Panc1 (cell line): ENCODE measurements at regions not wholly inside any gene's neighbourhood (a gene's known extent, or its start where the extent isn't known, plus 50 kb on each side); places are given as distances from the start of the nearest gene placed in this dataset.

ENCODE experiments used
- ATAC-seq: fragments of 200-7000 bp; cut with Tn5 transposase; 2 replicates; pipeline ENCODE4 v1.9.1; 2020; ENCODE audit warnings: mild to moderate bottlenecking, moderate library complexity
- BruUV-seq: library from RNA; stranded (reverse); fragments of 400-500 nt; replicated peaks from 2 replicates; lab custom pipeline; 2021; lab: Mats Ljungman, UMichigan
- CTCF ChIA-PET: fragments of 300-600 bp; sonication (Branson Sonifier 250); formaldehyde crosslinking; loops from one replicate; lab custom pipeline; 2022; ENCODE audit warnings: antibody characterized with exemption; lab: Charles Lee
- POLR2A ChIA-PET: fragments of 300-600 bp; sonication (Branson Sonifier 250); formaldehyde crosslinking; loops from one replicate; lab custom pipeline; 2022; ENCODE audit warnings: antibody characterized with exemption; lab: Charles Lee
- DNase-seq: peaks from one replicate; pipeline ENCODE4 v3.0.0-alpha.2; 2010; ENCODE audit warnings: low read depth, low spot score
- H3K27ac ChIP-seq: 2 replicates; pipeline ENCODE4 v1.5.1; 2011; ENCODE audit warnings: mild to moderate bottlenecking, low read length, inconsistent platforms
- H3K27me3 ChIP-seq: fragments of 200-500 bp; sonication (Bioruptor generic); 2 replicates; pipeline ENCODE4 v1.6.0; 2014; ENCODE audit warnings: low read length, inconsistent platforms; ENCODE audit not compliant: control insufficient read depth, insufficient read depth
- H3K36me3 ChIP-seq: fragments of 200-500 bp; sonication (Bioruptor generic); 2 replicates; pipeline ENCODE4 v1.5.1; 2014; ENCODE audit warnings: inconsistent platforms, mild to moderate bottlenecking, low read length, moderate library complexity; ENCODE audit not compliant: control insufficient read depth, insufficient read depth
- H3K4me1 ChIP-seq: 2 replicates; pipeline ENCODE4 v1.5.1; 2011; ENCODE audit warnings: inconsistent platforms, mild to moderate bottlenecking, low read length, moderate library complexity; ENCODE audit not compliant: control insufficient read depth, insufficient read depth
- H3K4me3 ChIP-seq, 2 experiments: 2 replicates each; pipeline ENCODE4 v1.5.1; 2011 to 2012; ENCODE audit warnings: low read depth in 2 of 2, low read length in 2 of 2, mild to moderate bottlenecking in 2 of 2, inconsistent platforms in 1 of 2, moderate library complexity in 1 of 2
- H3K9me3 ChIP-seq: fragments of 200-500 bp; sonication (Bioruptor generic); 2 replicates; pipeline ENCODE4 v1.5.1; 2014; ENCODE audit warnings: low read depth, mild to moderate bottlenecking, inconsistent platforms, low read length, moderate library complexity; ENCODE audit not compliant: control insufficient read depth, insufficient read depth
- CTCF ChIP-seq: fragments of 450-650 bp; IDR thresholded peaks from 2 replicates; pipeline ENCODE4 v1.5.1; 2017; ENCODE audit warnings: mild to moderate bottlenecking
- POLR2AphosphoS5 ChIP-seq: IDR thresholded peaks from 2 replicates; pipeline ENCODE4 v1.6.1; 2012; ENCODE audit warnings: mild to moderate bottlenecking, low read depth, low read length, moderate library complexity
- REST ChIP-seq, 2 experiments: IDR thresholded peaks; 2 replicates each; pipeline ENCODE4 v1.6.1; 2011 to 2012; ENCODE audit warnings: low read depth in 2 of 2, control low read depth in 1 of 2, low read length in 1 of 2, mild to moderate bottlenecking in 1 of 2, moderate library complexity in 1 of 2; ENCODE audit not compliant: insufficient read depth in 1 of 2
- SIN3A ChIP-seq: IDR thresholded peaks from 2 replicates; pipeline ENCODE4 v1.6.1; 2012; ENCODE audit warnings: low read depth, mild to moderate bottlenecking, low read length, moderate library complexity, borderline replicate concordance; ENCODE audit not compliant: insufficient read depth
- TCF7L2 ChIP-seq: IDR thresholded peaks from 2 replicates; pipeline ENCODE4 v1.6.1; 2011; ENCODE audit warnings: mild to moderate bottlenecking, low read depth, low read length, inconsistent platforms
- in situ Hi-C: cut with HindIII; loops from 2 replicates; pipeline ENCODE4 v1.10.0; 2016; ENCODE audit warnings: low sequenced_read_pairs, low pct_unique_long_range_greater_than_20kb
- intact Hi-C: fragments of 100-400 bp; cut with micrococcal nuclease; formaldehyde crosslinking; loops from one replicate; pipeline ENCODE4 v1.10.0; 2022; ENCODE audit not compliant: unreplicated experiment

GRCh38 chr2:11054783-11055678 lies 100.2 kb upstream of the SLC66A3 start:
- H3K27ac ChIP-seq, result no peak overlapping the region
- no peak overlapping the region for H3K4me3 ChIP-seq
- DNase-seq (no peak), ATAC-seq (no peak)
- no peaks in the 10 kb centered on the region for H3K9me3 ChIP-seq
- no TSS peak for BruUV-seq
- H3K36me3 ChIP-seq, result no peaks in the 10 kb centered on the region
- CTCF ChIA-PET, result no interaction called here
- no peaks in the 10 kb centered on the region for H3K4me1 ChIP-seq
- in situ Hi-C loops (no loop called here), intact Hi-C loops (no loop called here)
- POLR2A ChIA-PET, result no interaction called here
- TF ChIP-seq REST (IDR thresholded peaks at IDR 0.05; ENCODE audit: insufficient read depth in 1 of 2, low read depth in 2 of 2, low read length in 1 of 2) (no peak), CTCF (no peak), TCF7L2 (no peak), SIN3A (no peak), POLR2AphosphoS5 (no peak)
- peaks cover 18% of the 10 kb centered on the region; the same call in 1 of the 2 replicates for H3K27me3 ChIP-seq

GRCh38 chr2:11055679-11056215 lies 99.5 kb upstream of the SLC66A3 start:
- Histone ChIP-seq H3K27ac (no peak overlapping the region), H3K4me3 (no peak overlapping the region), H3K9me3 (no peaks in the 10 kb centered on the region), H3K27me3 (peaks cover 18% of the 10 kb centered on the region; the same call in 1 of the 2 replicates), H3K4me1 (no peaks in the 10 kb centered on the region), H3K36me3 (no peaks in the 10 kb centered on the region)
- in situ Hi-C loops (no loop called here), intact Hi-C loops (no loop called here)
- no peak for TF ChIP-seq POLR2AphosphoS5
- TF ChIP-seq CTCF, result no peak
- no peak for TF ChIP-seq TCF7L2
- no peak for TF ChIP-seq SIN3A
- no peak for TF ChIP-seq REST (IDR thresholded peaks at IDR 0.05; ENCODE audit: insufficient read depth in 1 of 2, low read depth in 2 of 2, low read length in 1 of 2)
- no peak for DNase-seq
- ChIA-PET POLR2A (no interaction called here), CTCF (no interaction called here)
- no TSS peak for BruUV-seq
- ATAC-seq, result no peak
